ENCODE measurements at regions not wholly inside any gene's neighbourhood (a gene's known extent, or its start where the extent isn't known, plus 50 kb on each side); places are given as distances from the start of the nearest gene placed in this dataset.

GRCh38 chr22:23498811-23499798 lies 81.0 kb downstream of the IGLL1 start:
- no peak for TF ChIP-seq LEF1 (IDR thresholded peaks at IDR 0.05; ENCODE audit: borderline replicate concordance)
- no peak for TF ChIP-seq ELF4 (IDR thresholded peaks at IDR 0.05)
- TF ChIP-seq L3MBTL2 (conservative IDR thresholded peaks at IDR 0.05) = no peak
- no peak for TF ChIP-seq FOXA1 (IDR thresholded peaks at IDR 0.05)
- no peak for TF ChIP-seq TARDBP (IDR thresholded peaks at IDR 0.05)
- no peak for TF ChIP-seq FOXM1 (IDR thresholded peaks at IDR 0.05; ENCODE audit: borderline replicate concordance)
- TF ChIP-seq CTBP1 (IDR thresholded peaks at IDR 0.05; ENCODE audit: borderline replicate concordance) = no peak
